ENCODE measurements at regions not wholly inside any gene's neighbourhood (a gene's known extent, or its start where the extent isn't known, plus 50 kb on each side); places are given as distances from the start of the nearest gene placed in this dataset.

GRCh38 chr13:57326532-57326931, 159.5 kb downstream of the PRR20E start:
- H3K4me3 ChIP-seq (ENCODE audit: low read depth in 1 of 3, low read length in 3 of 3): no peak overlapping the region
- no peaks in the 10 kb centered on the region for H3K9me3 ChIP-seq (ENCODE audit: control insufficient read depth in 2 of 2, insufficient read depth in 1 of 2, low read depth in 1 of 2, low read length in 1 of 2)
- H3K27me3 ChIP-seq (ENCODE audit: control insufficient read depth in 3 of 3, insufficient read depth in 3 of 3, low read length in 3 of 3): no peaks in the 10 kb centered on the region
- DNase-seq: peak; percentile 8 to 37
- H3K4me1 ChIP-seq (ENCODE audit: control insufficient read depth in 3 of 3, insufficient read depth in 2 of 3, low read depth in 1 of 3, low read length in 2 of 3): no peaks in the 10 kb centered on the region
- FAIRE-seq: no peak
- no peaks in the 10 kb centered on the region for H3K36me3 ChIP-seq (ENCODE audit: control insufficient read depth in 3 of 3, insufficient read depth in 2 of 3, low read depth in 1 of 3, low read length in 3 of 3)
- 6 to 37% (median 17%) methylated on average over 1 of the region's 1 CpG for WGBS, 3 donors
- H3K27ac ChIP-seq (ENCODE audit: low read depth in 1 of 3, low read length in 2 of 3): no peak overlapping the region

- FAIRE-seq (no peak), DNase-seq (no peak)
- 93 to 98% (median 95%) methylated on average over 2 of the region's 2 CpGs for WGBS, 3 donors
- no peaks in the 10 kb centered on the region for H3K27me3 ChIP-seq (ENCODE audit: control insufficient read depth in 3 of 3, insufficient read depth in 3 of 3, low read length in 3 of 3)
- no peak overlapping the region for H3K27ac ChIP-seq (ENCODE audit: low read depth in 1 of 3, low read length in 2 of 3)
- H3K4me3 ChIP-seq (ENCODE audit: low read depth in 1 of 3, low read length in 3 of 3): no peak overlapping the region
- H3K9me3 ChIP-seq (ENCODE audit: control insufficient read depth in 2 of 2, insufficient read depth in 1 of 2, low read depth in 1 of 2, low read length in 1 of 2): no peaks in the 10 kb centered on the region
- no peaks in the 10 kb centered on the region for H3K36me3 ChIP-seq (ENCODE audit: control insufficient read depth in 3 of 3, insufficient read depth in 2 of 3, low read depth in 1 of 3, low read length in 3 of 3)
- H3K4me1 ChIP-seq (ENCODE audit: control insufficient read depth in 3 of 3, insufficient read depth in 2 of 3, low read depth in 1 of 3, low read length in 2 of 3): no peaks in the 10 kb centered on the region
Measured at GRCh38 chr13:57340878-57341277, 173.9 kb downstream of the PRR20E start.

- WGBS, 3 donors: 48 to 68% (median 63%) methylated on average over 1 of the region's 1 CpG
- Histone ChIP-seq H3K27ac (ENCODE audit: low read depth in 1 of 3, low read length in 2 of 3) (no peak overlapping the region), H3K4me3 (ENCODE audit: low read depth in 1 of 3, low read length in 3 of 3) (no peak overlapping the region), H3K9me3 (ENCODE audit: control insufficient read depth in 2 of 2, insufficient read depth in 1 of 2, low read depth in 1 of 2, low read length in 1 of 2) (no peaks in the 10 kb centered on the region), H3K4me1 (ENCODE audit: control insufficient read depth in 3 of 3, insufficient read depth in 2 of 3, low read depth in 1 of 3, low read length in 2 of 3) (no peaks in the 10 kb centered on the region), H3K36me3 (ENCODE audit: control insufficient read depth in 3 of 3, insufficient read depth in 2 of 3, low read depth in 1 of 3, low read length in 3 of 3) (no peaks in the 10 kb centered on the region), H3K27me3 (ENCODE audit: control insufficient read depth in 3 of 3, insufficient read depth in 3 of 3, low read length in 3 of 3) (no peaks in the 10 kb centered on the region)
- DNase-seq (no peak), FAIRE-seq (no peak)
Measured at GRCh38 chr13:57345526-57345925, 178.5 kb downstream of the PRR20E start.

GRCh38 chr13:57346786-57347185, 179.8 kb downstream of the PRR20E start:
- Histone ChIP-seq H3K36me3 (ENCODE audit: control insufficient read depth in 3 of 3, insufficient read depth in 2 of 3, low read depth in 1 of 3, low read length in 3 of 3) (no peaks in the 10 kb centered on the region), H3K9me3 (ENCODE audit: control insufficient read depth in 2 of 2, insufficient read depth in 1 of 2, low read depth in 1 of 2, low read length in 1 of 2) (no peaks in the 10 kb centered on the region), H3K27ac (ENCODE audit: low read depth in 1 of 3, low read length in 2 of 3) (no peak overlapping the region), H3K27me3 (ENCODE audit: control insufficient read depth in 3 of 3, insufficient read depth in 3 of 3, low read length in 3 of 3) (no peaks in the 10 kb centered on the region), H3K4me3 (ENCODE audit: low read depth in 1 of 3, low read length in 3 of 3) (no peak overlapping the region), H3K4me1 (ENCODE audit: control insufficient read depth in 3 of 3, insufficient read depth in 2 of 3, low read depth in 1 of 3, low read length in 2 of 3) (no peaks in the 10 kb centered on the region)
- no peak for FAIRE-seq
- DNase-seq: no peak
- WGBS, 3 donors: 79 to 89% (median 81%) methylated on average over 2 of the region's 2 CpGs

GRCh38 chr13:57352114-57352513, 185.1 kb downstream of the PRR20E start:
- no peaks in the 10 kb centered on the region for H3K4me1 ChIP-seq (ENCODE audit: control insufficient read depth in 3 of 3, insufficient read depth in 2 of 3, low read depth in 1 of 3, low read length in 2 of 3)
- H3K36me3 ChIP-seq (ENCODE audit: control insufficient read depth in 3 of 3, insufficient read depth in 2 of 3, low read depth in 1 of 3, low read length in 3 of 3): no peaks in the 10 kb centered on the region
- no peak for DNase-seq
- no peaks in the 10 kb centered on the region for H3K27me3 ChIP-seq (ENCODE audit: control insufficient read depth in 3 of 3, insufficient read depth in 3 of 3, low read length in 3 of 3)
- H3K9me3 ChIP-seq (ENCODE audit: control insufficient read depth in 2 of 2, insufficient read depth in 1 of 2, low read depth in 1 of 2, low read length in 1 of 2): no peaks in the 10 kb centered on the region
- WGBS, 3 donors: 82 to 85% (median 83%) methylated on average over 1 of the region's 1 CpG
- no peak overlapping the region for H3K4me3 ChIP-seq (ENCODE audit: low read depth in 1 of 3, low read length in 3 of 3)
- H3K27ac ChIP-seq (ENCODE audit: low read depth in 1 of 3, low read length in 2 of 3): no peak overlapping the region
- no peak for FAIRE-seq

- Histone ChIP-seq H3K4me1 (ENCODE audit: control insufficient read depth in 3 of 3, insufficient read depth in 2 of 3, low read depth in 1 of 3, low read length in 2 of 3) (no peaks in the 10 kb centered on the region), H3K9me3 (ENCODE audit: control insufficient read depth in 2 of 2, insufficient read depth in 1 of 2, low read depth in 1 of 2, low read length in 1 of 2) (no peaks in the 10 kb centered on the region), H3K27me3 (ENCODE audit: control insufficient read depth in 3 of 3, insufficient read depth in 3 of 3, low read length in 3 of 3) (no peaks in the 10 kb centered on the region), H3K36me3 (ENCODE audit: control insufficient read depth in 3 of 3, insufficient read depth in 2 of 3, low read depth in 1 of 3, low read length in 3 of 3) (no peaks in the 10 kb centered on the region), H3K4me3 (ENCODE audit: low read depth in 1 of 3, low read length in 3 of 3) (no peak overlapping the region), H3K27ac (ENCODE audit: low read depth in 1 of 3, low read length in 2 of 3) (no peak overlapping the region)
- no peak for DNase-seq
- FAIRE-seq: no peak
- WGBS, 3 donors: 27 to 56% (median 36%) methylated on average over 3 of the region's 3 CpGs
Measured at GRCh38 chr13:57353831-57354230, 186.8 kb downstream of the PRR20E start.

GRCh38 chr13:57375876-57376275, 208.9 kb downstream of the PRR20E start:
- no peak for FAIRE-seq
- no peaks in the 10 kb centered on the region for H3K36me3 ChIP-seq (ENCODE audit: control insufficient read depth in 3 of 3, insufficient read depth in 2 of 3, low read depth in 1 of 3, low read length in 3 of 3)
- H3K4me1 ChIP-seq (ENCODE audit: control insufficient read depth in 3 of 3, insufficient read depth in 2 of 3, low read depth in 1 of 3, low read length in 2 of 3): no peaks in the 10 kb centered on the region
- no peaks in the 10 kb centered on the region for H3K27me3 ChIP-seq (ENCODE audit: control insufficient read depth in 3 of 3, insufficient read depth in 3 of 3, low read length in 3 of 3)
- no peak overlapping the region for H3K4me3 ChIP-seq (ENCODE audit: low read depth in 1 of 3, low read length in 3 of 3)
- H3K9me3 ChIP-seq (ENCODE audit: control insufficient read depth in 2 of 2, insufficient read depth in 1 of 2, low read depth in 1 of 2, low read length in 1 of 2): no peaks in the 10 kb centered on the region
- no peak for DNase-seq
- WGBS, 3 donors: 59 to 74% (median 65%) methylated on average over 2 of the region's 2 CpGs
- no peak overlapping the region for H3K27ac ChIP-seq (ENCODE audit: low read depth in 1 of 3, low read length in 2 of 3)

GRCh38 chr13:57408312-57408711, 223.2 kb upstream of the PCDH17 start:
- WGBS, 3 donors: 96% methylated on average over 2 of the region's 2 CpGs
- no peaks in the 10 kb centered on the region for H3K36me3 ChIP-seq (ENCODE audit: control insufficient read depth in 3 of 3, insufficient read depth in 2 of 3, low read depth in 1 of 3, low read length in 3 of 3)
- no peak overlapping the region for H3K27ac ChIP-seq (ENCODE audit: low read depth in 1 of 3, low read length in 2 of 3)
- H3K4me1 ChIP-seq (ENCODE audit: control insufficient read depth in 3 of 3, insufficient read depth in 2 of 3, low read depth in 1 of 3, low read length in 2 of 3): no peaks in the 10 kb centered on the region
- FAIRE-seq (no peak), DNase-seq (no peak)
- peaks cover 0 to 7% of the 10 kb centered on the region in 2 donors for H3K9me3 ChIP-seq (ENCODE audit: control insufficient read depth in 2 of 2, insufficient read depth in 1 of 2, low read depth in 1 of 2, low read length in 1 of 2)
- no peak overlapping the region for H3K4me3 ChIP-seq (ENCODE audit: low read depth in 1 of 3, low read length in 3 of 3)
- H3K27me3 ChIP-seq (ENCODE audit: control insufficient read depth in 3 of 3, insufficient read depth in 3 of 3, low read length in 3 of 3): no peaks in the 10 kb centered on the region

- no peak for FAIRE-seq
- Histone ChIP-seq H3K27ac (ENCODE audit: low read depth in 1 of 3, low read length in 2 of 3) (no peak overlapping the region), H3K4me1 (ENCODE audit: control insufficient read depth in 3 of 3, insufficient read depth in 2 of 3, low read depth in 1 of 3, low read length in 2 of 3) (no peaks in the 10 kb centered on the region), H3K9me3 (ENCODE audit: control insufficient read depth in 2 of 2, insufficient read depth in 1 of 2, low read depth in 1 of 2, low read length in 1 of 2) (peaks cover 0 to 7% of the 10 kb centered on the region in 2 donors), H3K36me3 (ENCODE audit: control insufficient read depth in 3 of 3, insufficient read depth in 2 of 3, low read depth in 1 of 3, low read length in 3 of 3) (no peaks in the 10 kb centered on the region), H3K4me3 (ENCODE audit: low read depth in 1 of 3, low read length in 3 of 3) (no peak overlapping the region), H3K27me3 (ENCODE audit: control insufficient read depth in 3 of 3, insufficient read depth in 3 of 3, low read length in 3 of 3) (no peaks in the 10 kb centered on the region)
- no peak for DNase-seq
Measured at GRCh38 chr13:57409121-57409520, 222.4 kb upstream of the PCDH17 start.
